Stomach (tissue), 8 donors: ENCODE measurements at regions not wholly inside any gene's neighbourhood (a gene's known extent, or its start where the extent isn't known, plus 50 kb on each side); places are given as distances from the start of the nearest gene placed in this dataset.

Source experiments
- DNase-seq, 2 donors: peaks; one replicate each; pipeline versions ENCODE4 v3.0.0 to v3.0.0-alpha.2; 2013 to 2019
- H3K27ac ChIP-seq, 5 donors: fragments of 200-600 bp in 4 of 5; sonication (generic) in 4 of 5; one replicate each; pipeline ENCODE4 v1.5.1; 2013 to 2019; ENCODE audit warnings: mild to moderate bottlenecking in 1 of 5, moderate library complexity in 1 of 5
- H3K27me3 ChIP-seq, 3 donors: fragments of 200-600 bp; sonication (generic); one replicate each; pipeline ENCODE4 v1.5.1; 2017 to 2019; ENCODE audit warnings: mixed run types in 1 of 3
- H3K36me3 ChIP-seq, 4 donors: fragments of 200-600 bp; sonication (generic); 1 replicate in 3 of 4; 2 replicates in 1 of 4; pipeline ENCODE4 v1.5.1; 2016 to 2019
- H3K4me1 ChIP-seq, 4 donors: fragments of 200-600 bp; sonication (generic); one replicate each; pipeline ENCODE4 v1.5.1; 2016 to 2019
- H3K4me3 ChIP-seq, 4 donors: fragments of 200-600 bp; sonication (generic) in 3 of 4; one replicate each; pipeline ENCODE4 v1.5.1; 2016 to 2019; ENCODE audit warnings: mild to moderate bottlenecking in 1 of 4
- H3K9me3 ChIP-seq, 4 donors: fragments of 200-600 bp; sonication (generic); one replicate each; pipeline ENCODE4 v1.5.1; 2016 to 2019
- CTCF ChIP-seq, 7 experiments: fragments of 450-650 bp in 4 of 7; fragments of 200-600 bp in 3 of 7; sonication (generic) in 3 of 7; IDR thresholded peaks; one replicate each; pipeline ENCODE4 v1.5.1; 2016 to 2019; ENCODE audit warnings: antibody characterized with exemption in 7 of 7, control low read depth in 2 of 7, mild to moderate bottlenecking in 1 of 7
- EP300 ChIP-seq: sonication (generic); formaldehyde crosslinking; IDR thresholded peaks from one replicate; pipeline ENCODE4 v1.6.1; 2017; ENCODE audit warnings: antibody characterized with exemption
- POLR2A ChIP-seq, 4 donors: fragments of 450-650 bp; IDR thresholded peaks; one replicate each; pipeline ENCODE4 v1.6.1; 2016; ENCODE audit warnings: antibody characterized with exemption in 4 of 4, control low read depth in 2 of 4, mild to moderate bottlenecking in 1 of 4, moderate library complexity in 1 of 4
- POLR2AphosphoS5 ChIP-seq, 3 donors: sonication (generic); formaldehyde crosslinking; IDR thresholded peaks; one replicate each; pipeline ENCODE4 v1.6.1; 2016; ENCODE audit warnings: antibody characterized with exemption in 3 of 3
- WGBS, 5 donors: extraction: QIAGEN DNeasy Blood & Tissue Kit in 3 of 5; methylation state at CpG; one replicate each; pipeline versions ENCODE4 v1.1.5 to v1.1.7; 2013 to 2018; 5-methylcytosine and 5-hydroxymethylcytosine counted together
- intact Hi-C: fragments of 100-400 bp; cut with DNase I; formaldehyde crosslinking; loops from one replicate; pipeline ENCODE4 v1.15.1; 2023; ENCODE audit warnings: low total_unique reads
- donor health status: healthy with polysubstance abuse.
- donor health status: Bipolar disorder and iron deficiency.
- donor health status: healthy.

- no peaks in the 10 kb centered on the region for H3K9me3 ChIP-seq
- no peak for DNase-seq
- no peaks in the 10 kb centered on the region for H3K4me1 ChIP-seq
- H3K4me3 ChIP-seq: no peak overlapping the region
- H3K27ac ChIP-seq: no peak overlapping the region
- H3K27me3 ChIP-seq: no peaks in the 10 kb centered on the region
- no peaks in the 10 kb centered on the region for H3K36me3 ChIP-seq
- WGBS, 5 donors: 73 to 96% (median 89%) methylated on average over 1 of the region's 1 CpG
- no peak for TF ChIP-seq CTCF (IDR thresholded peaks at IDR 0.05)
- no peak for TF ChIP-seq POLR2A (IDR thresholded peaks at IDR 0.05)
- TF ChIP-seq EP300: no peak
- no peak for TF ChIP-seq POLR2AphosphoS5 (IDR thresholded peaks at IDR 0.05)
- intact Hi-C loops: no loop called here
Observed at GRCh38 chr12:58819985-58820384, 100.3 kb downstream of the LRIG3 start.
